Uterus (tissue), 2 donors: ENCODE measurements at regions not wholly inside any gene's neighbourhood (a gene's known extent, or its start where the extent isn't known, plus 50 kb on each side); places are given as distances from the start of the nearest gene placed in this dataset.

Experiments
- POLR2A ChIP-seq, 2 donors: fragments of 450-650 bp; IDR thresholded peaks; one replicate each; pipeline ENCODE4 v1.6.1; 2016; ENCODE audit warnings: antibody characterized with exemption in 2 of 2, mild to moderate bottlenecking in 1 of 2, moderate library complexity in 1 of 2
- TF ChIP-seq, protein P1 (sequence below), 4 experiments: fragments of 200-600 bp in 2 of 4; fragments of 450-650 bp in 2 of 4; sonication (generic) in 2 of 4; IDR thresholded peaks; one replicate each; pipeline ENCODE4 v1.5.1; 2016 to 2019; ENCODE audit warnings: antibody characterized with exemption in 4 of 4, mild to moderate bottlenecking in 2 of 4, moderate library complexity in 1 of 4

DNA sequence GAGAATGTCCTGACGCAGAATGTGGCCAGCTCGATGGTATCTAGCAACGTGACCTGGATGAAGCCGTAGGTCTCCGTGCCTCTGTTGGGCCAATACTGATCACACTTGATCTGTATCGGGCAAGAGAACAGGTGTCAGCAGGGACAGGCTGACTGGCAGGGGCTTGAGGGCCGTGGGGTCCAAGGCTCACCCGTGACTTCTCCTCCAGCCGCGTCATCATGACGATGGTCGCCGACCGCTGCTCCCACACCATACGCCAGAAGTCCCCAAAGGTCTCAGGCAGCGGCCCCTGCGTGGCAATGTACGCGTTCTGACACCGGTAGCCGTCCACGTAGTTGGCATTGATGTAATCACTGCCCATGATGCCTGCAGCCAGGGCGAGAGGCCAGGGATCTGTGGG lies 126.2 kb downstream of the PTPRS start:
- TF ChIP-seq, protein P1, sequence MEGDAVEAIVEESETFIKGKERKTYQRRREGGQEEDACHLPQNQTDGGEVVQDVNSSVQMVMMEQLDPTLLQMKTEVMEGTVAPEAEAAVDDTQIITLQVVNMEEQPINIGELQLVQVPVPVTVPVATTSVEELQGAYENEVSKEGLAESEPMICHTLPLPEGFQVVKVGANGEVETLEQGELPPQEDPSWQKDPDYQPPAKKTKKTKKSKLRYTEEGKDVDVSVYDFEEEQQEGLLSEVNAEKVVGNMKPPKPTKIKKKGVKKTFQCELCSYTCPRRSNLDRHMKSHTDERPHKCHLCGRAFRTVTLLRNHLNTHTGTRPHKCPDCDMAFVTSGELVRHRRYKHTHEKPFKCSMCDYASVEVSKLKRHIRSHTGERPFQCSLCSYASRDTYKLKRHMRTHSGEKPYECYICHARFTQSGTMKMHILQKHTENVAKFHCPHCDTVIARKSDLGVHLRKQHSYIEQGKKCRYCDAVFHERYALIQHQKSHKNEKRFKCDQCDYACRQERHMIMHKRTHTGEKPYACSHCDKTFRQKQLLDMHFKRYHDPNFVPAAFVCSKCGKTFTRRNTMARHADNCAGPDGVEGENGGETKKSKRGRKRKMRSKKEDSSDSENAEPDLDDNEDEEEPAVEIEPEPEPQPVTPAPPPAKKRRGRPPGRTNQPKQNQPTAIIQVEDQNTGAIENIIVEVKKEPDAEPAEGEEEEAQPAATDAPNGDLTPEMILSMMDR (IDR thresholded peaks at IDR 0.05), result no peak
- no peak for TF ChIP-seq POLR2A (IDR thresholded peaks at IDR 0.05)
